K562 (cell line): ENCODE measurements at regions not wholly inside any gene's neighbourhood (a gene's known extent, or its start where the extent isn't known, plus 50 kb on each side); places are given as distances from the start of the nearest gene placed in this dataset.

Experiments
- FOS ChIP-seq: IDR thresholded peaks from 3 replicates; pipeline ENCODE4 v1.6.1; 2011; ENCODE audit not compliant: insufficient read length; ENCODE audit errors: extremely low read depth
- TF ChIP-seq, protein P1 (sequence below), 3 experiments: IDR thresholded peaks in 2 of 3; conservative IDR thresholded peaks in 1 of 3; 2 replicates each; pipeline ENCODE4 v1.5.1; 2011 to 2012; ENCODE audit warnings: low read length in 3 of 3, mild to moderate bottlenecking in 3 of 3, control low read depth in 2 of 3, improper control_type of control experiment in 1 of 3, inconsistent platforms in 1 of 3, low read depth in 1 of 3, mixed read lengths in 1 of 3, moderate library complexity in 1 of 3; ENCODE audit not compliant: insufficient read depth in 2 of 3
- TF ChIP-seq, protein P2 (sequence below), 2 experiments: fragments of 450-650 bp in 1 of 2; sonication (generic) in 1 of 2; formaldehyde crosslinking in 1 of 2; IDR thresholded peaks in 1 of 2; conservative IDR thresholded peaks in 1 of 2; 2 replicates each; pipeline versions ENCODE4 v1.6.1 to v1.8.1; 2016 to 2023; ENCODE audit warnings: mild to moderate bottlenecking in 2 of 2, moderate library complexity in 2 of 2, inconsistent platforms in 1 of 2, missing genetic modification reagents in 1 of 2

DNA sequence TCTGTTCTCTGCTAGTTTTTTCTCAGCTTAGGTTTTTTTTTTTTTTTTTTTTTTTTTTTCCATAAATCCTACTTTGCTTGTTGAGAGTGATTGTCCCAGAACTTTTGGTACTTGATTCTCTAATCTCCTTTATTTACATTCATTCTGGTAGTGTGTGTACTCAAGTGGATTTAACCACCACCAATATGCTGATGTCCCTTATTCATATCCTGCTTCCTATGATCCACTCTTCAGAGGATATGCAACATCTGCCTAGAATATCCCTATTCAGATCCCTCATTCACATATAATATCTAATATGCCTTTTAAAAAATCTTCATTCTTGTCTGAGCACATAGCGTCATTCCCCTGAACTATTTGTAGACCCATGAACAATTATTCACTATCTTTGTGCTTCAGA is 342.9 kb downstream of the VGLL3 start:
- no peak for TF ChIP-seq FOS
- TF ChIP-seq, protein P1, sequence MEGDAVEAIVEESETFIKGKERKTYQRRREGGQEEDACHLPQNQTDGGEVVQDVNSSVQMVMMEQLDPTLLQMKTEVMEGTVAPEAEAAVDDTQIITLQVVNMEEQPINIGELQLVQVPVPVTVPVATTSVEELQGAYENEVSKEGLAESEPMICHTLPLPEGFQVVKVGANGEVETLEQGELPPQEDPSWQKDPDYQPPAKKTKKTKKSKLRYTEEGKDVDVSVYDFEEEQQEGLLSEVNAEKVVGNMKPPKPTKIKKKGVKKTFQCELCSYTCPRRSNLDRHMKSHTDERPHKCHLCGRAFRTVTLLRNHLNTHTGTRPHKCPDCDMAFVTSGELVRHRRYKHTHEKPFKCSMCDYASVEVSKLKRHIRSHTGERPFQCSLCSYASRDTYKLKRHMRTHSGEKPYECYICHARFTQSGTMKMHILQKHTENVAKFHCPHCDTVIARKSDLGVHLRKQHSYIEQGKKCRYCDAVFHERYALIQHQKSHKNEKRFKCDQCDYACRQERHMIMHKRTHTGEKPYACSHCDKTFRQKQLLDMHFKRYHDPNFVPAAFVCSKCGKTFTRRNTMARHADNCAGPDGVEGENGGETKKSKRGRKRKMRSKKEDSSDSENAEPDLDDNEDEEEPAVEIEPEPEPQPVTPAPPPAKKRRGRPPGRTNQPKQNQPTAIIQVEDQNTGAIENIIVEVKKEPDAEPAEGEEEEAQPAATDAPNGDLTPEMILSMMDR (IDR thresholded peaks at IDR 0.05 in 2 of 3, conservative IDR thresholded peaks at IDR 0.05 in 1 of 3; ENCODE audit: insufficient read depth in 2 of 3, low read depth in 1 of 3, low read length in 3 of 3) = no peak
- TF ChIP-seq, protein P2, sequence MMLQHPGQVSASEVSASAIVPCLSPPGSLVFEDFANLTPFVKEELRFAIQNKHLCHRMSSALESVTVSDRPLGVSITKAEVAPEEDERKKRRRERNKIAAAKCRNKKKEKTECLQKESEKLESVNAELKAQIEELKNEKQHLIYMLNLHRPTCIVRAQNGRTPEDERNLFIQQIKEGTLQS (IDR thresholded peaks at IDR 0.05) = no peak
- TF ChIP-seq, protein P2 (CRISPR knock-in tag; conservative IDR thresholded peaks at IDR 0.05) = no peak
